DMS53 treated with DMSO at 0.1 percent for 48 hours (cell line): ENCODE measurements at regions not wholly inside any gene's neighbourhood (a gene's known extent, or its start where the extent isn't known, plus 50 kb on each side); places are given as distances from the start of the nearest gene placed in this dataset.

Experiments
- DNase-seq: peaks from one replicate; lab custom pipeline; 2025; ENCODE audit not compliant: unreplicated experiment; lab: John Stamatoyannopoulos, UW

GRCh38 chr2:21486445-21486844 lies 362.7 kb downstream of the TDRD15 start:
- no peak for DNase-seq

GRCh38 chr2:21489080-21489479 lies 365.3 kb downstream of the TDRD15 start:
- DNase-seq, result no peak

GRCh38 chr2:21498016-21498415 lies 374.2 kb downstream of the TDRD15 start:
- no peak for DNase-seq

- no peak for DNase-seq
Observed at GRCh38 chr2:21500401-21500945, 376.7 kb downstream of the TDRD15 start.

- no peak for DNase-seq
Observed at GRCh38 chr2:21501376-21502027, 377.7 kb downstream of the TDRD15 start.

- no peak for DNase-seq
Observed at GRCh38 chr2:21515903-21516302, 392.1 kb downstream of the TDRD15 start.

- DNase-seq, result no peak
Observed at GRCh38 chr2:21519412-21519811, 395.6 kb downstream of the TDRD15 start.

GRCh38 chr2:21519821-21520220 lies 396.1 kb downstream of the TDRD15 start:
- no peak for DNase-seq

- DNase-seq, result no peak
Observed at GRCh38 chr2:21535826-21536225, 412.1 kb downstream of the TDRD15 start.

GRCh38 chr2:21539685-21540084 lies 415.9 kb downstream of the TDRD15 start:
- DNase-seq, result no peak

GRCh38 chr2:21543630-21544029 lies 419.9 kb downstream of the TDRD15 start:
- DNase-seq, result no peak

GRCh38 chr2:21544392-21544791 lies 420.6 kb downstream of the TDRD15 start:
- no peak for DNase-seq

GRCh38 chr2:21552981-21553380 lies 429.2 kb downstream of the TDRD15 start:
- DNase-seq, result no peak

- no peak for DNase-seq
Observed at GRCh38 chr2:21559351-21559750, 435.6 kb downstream of the TDRD15 start.

- no peak for DNase-seq
Observed at GRCh38 chr2:21561965-21562364, 438.2 kb downstream of the TDRD15 start.

GRCh38 chr2:21567395-21567794 lies 443.6 kb downstream of the TDRD15 start:
- DNase-seq, result peak; percentile 36

GRCh38 chr2:21571686-21572085 lies 447.9 kb downstream of the TDRD15 start:
- no peak for DNase-seq

- no peak for DNase-seq
Observed at GRCh38 chr2:21580391-21580790, 456.6 kb downstream of the TDRD15 start.

- no peak for DNase-seq
Observed at GRCh38 chr2:21585881-21586280, 462.1 kb downstream of the TDRD15 start.

GRCh38 chr2:21590026-21590690 lies 466.4 kb downstream of the TDRD15 start:
- no peak for DNase-seq

- DNase-seq, result no peak
Observed at GRCh38 chr2:21591926-21592325, 468.2 kb downstream of the TDRD15 start.

GRCh38 chr2:21599417-21599816 lies 475.6 kb downstream of the TDRD15 start:
- no peak for DNase-seq

- no peak for DNase-seq
Observed at GRCh38 chr2:21602789-21603188, 479.0 kb downstream of the TDRD15 start.
